Gastroesophageal sphincter (tissue), 3 donors: ENCODE measurements at regions not wholly inside any gene's neighbourhood (a gene's known extent, or its start where the extent isn't known, plus 50 kb on each side); places are given as distances from the start of the nearest gene placed in this dataset.

Experiments used
- EP300 ChIP-seq: sonication (generic); formaldehyde crosslinking; IDR thresholded peaks from one replicate; pipeline ENCODE4 v1.6.1; 2017; ENCODE audit warnings: antibody characterized with exemption, mild to moderate bottlenecking
- POLR2A ChIP-seq, 2 donors: fragments of 450-650 bp; IDR thresholded peaks; one replicate each; pipeline ENCODE4 v1.6.1; 2017; ENCODE audit warnings: antibody characterized with exemption in 2 of 2, mild to moderate bottlenecking in 2 of 2, moderate library complexity in 1 of 2
- TF ChIP-seq, protein P1 (sequence below), 4 experiments: fragments of 200-600 bp in 2 of 4; fragments of 450-650 bp in 2 of 4; sonication (generic) in 1 of 4; IDR thresholded peaks; one replicate each; pipeline ENCODE4 v1.5.1; 2017 to 2019; ENCODE audit warnings: antibody characterized with exemption in 4 of 4, mild to moderate bottlenecking in 2 of 4, moderate library complexity in 2 of 4

DNA sequence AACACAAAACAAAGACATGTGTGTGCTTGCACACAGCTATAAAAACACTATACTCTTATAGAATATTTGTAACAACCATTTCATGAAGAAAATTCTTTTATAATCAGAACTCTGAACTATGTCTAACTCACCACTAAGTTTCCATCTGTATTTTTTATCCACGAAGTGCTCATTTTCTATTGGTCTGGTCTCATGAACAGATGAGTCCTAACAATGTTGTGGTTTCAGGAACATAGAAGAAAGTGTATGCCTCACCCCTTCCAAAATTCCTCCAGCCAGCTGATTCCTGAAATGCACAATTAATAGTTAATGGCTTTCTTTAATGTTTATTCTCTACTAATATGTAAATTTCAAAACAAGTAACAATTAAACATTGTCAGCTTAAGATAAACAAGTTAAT, 325.3 kb upstream of the GRAMD2B start:
- TF ChIP-seq, protein P1, sequence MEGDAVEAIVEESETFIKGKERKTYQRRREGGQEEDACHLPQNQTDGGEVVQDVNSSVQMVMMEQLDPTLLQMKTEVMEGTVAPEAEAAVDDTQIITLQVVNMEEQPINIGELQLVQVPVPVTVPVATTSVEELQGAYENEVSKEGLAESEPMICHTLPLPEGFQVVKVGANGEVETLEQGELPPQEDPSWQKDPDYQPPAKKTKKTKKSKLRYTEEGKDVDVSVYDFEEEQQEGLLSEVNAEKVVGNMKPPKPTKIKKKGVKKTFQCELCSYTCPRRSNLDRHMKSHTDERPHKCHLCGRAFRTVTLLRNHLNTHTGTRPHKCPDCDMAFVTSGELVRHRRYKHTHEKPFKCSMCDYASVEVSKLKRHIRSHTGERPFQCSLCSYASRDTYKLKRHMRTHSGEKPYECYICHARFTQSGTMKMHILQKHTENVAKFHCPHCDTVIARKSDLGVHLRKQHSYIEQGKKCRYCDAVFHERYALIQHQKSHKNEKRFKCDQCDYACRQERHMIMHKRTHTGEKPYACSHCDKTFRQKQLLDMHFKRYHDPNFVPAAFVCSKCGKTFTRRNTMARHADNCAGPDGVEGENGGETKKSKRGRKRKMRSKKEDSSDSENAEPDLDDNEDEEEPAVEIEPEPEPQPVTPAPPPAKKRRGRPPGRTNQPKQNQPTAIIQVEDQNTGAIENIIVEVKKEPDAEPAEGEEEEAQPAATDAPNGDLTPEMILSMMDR (IDR thresholded peaks at IDR 0.05): no peak
- no peak for TF ChIP-seq EP300
- no peak for TF ChIP-seq POLR2A (IDR thresholded peaks at IDR 0.05)
